ENCODE measurements at regions not wholly inside any gene's neighbourhood (a gene's known extent, or its start where the extent isn't known, plus 50 kb on each side); places are given as distances from the start of the nearest gene placed in this dataset.

GRCh38 chr7:130875265-130875741 lies 141.3 kb upstream of the KLF14 start:
- H3K4me3 ChIP-seq: no peak overlapping the region
- H3K27me3 ChIP-seq: no peaks in the 10 kb centered on the region
- TF ChIP-seq CTCF (IDR thresholded peaks at IDR 0.05): peak; percentile 60 to 78
- H3K4me1 ChIP-seq: peaks cover 0 to 27% (median 12%) of the 10 kb centered on the region in 4 donors
- H3K36me3 ChIP-seq: peaks cover 66 to 76% (median 74%) of the 10 kb centered on the region in 3 donors
- peak overlapping the region; percentile 15 to 41 for H3K27ac ChIP-seq
- no peaks in the 10 kb centered on the region for H3K9me3 ChIP-seq
- no peak for DNase-seq
- intact Hi-C loops (cut with DNase I; ENCODE audit: low total_unique reads): no loop called here

GRCh38 chr7:130875901-130876300 lies 141.9 kb upstream of the KLF14 start:
- Histone ChIP-seq H3K9me3 (no peaks in the 10 kb centered on the region), H3K27ac (peak overlapping the region in 1 of 2 donors; percentile 26), H3K4me1 (peaks cover 0 to 32% (median 13%) of the 10 kb centered on the region in 4 donors), H3K27me3 (no peaks in the 10 kb centered on the region), H3K4me3 (no peak overlapping the region), H3K36me3 (peaks cover 61 to 73% (median 71%) of the 10 kb centered on the region in 3 donors)
- no peak for DNase-seq
- intact Hi-C loops (cut with DNase I; ENCODE audit: low total_unique reads): no loop called here
- TF ChIP-seq CTCF (IDR thresholded peaks at IDR 0.05): no peak

GRCh38 chr7:130877236-130877990 lies 143.4 kb upstream of the KLF14 start:
- DNase-seq: no peak
- Histone ChIP-seq H3K4me1 (peaks cover 0 to 42% (median 17%) of the 10 kb centered on the region in 4 donors), H3K27me3 (no peaks in the 10 kb centered on the region), H3K9me3 (no peaks in the 10 kb centered on the region), H3K27ac (no peak overlapping the region), H3K36me3 (peaks cover 56 to 73% (median 72%) of the 10 kb centered on the region in 3 donors), H3K4me3 (no peak overlapping the region)
- intact Hi-C loops (cut with DNase I; ENCODE audit: low total_unique reads): no loop called here
- TF ChIP-seq CTCF (IDR thresholded peaks at IDR 0.05): no peak

- H3K4me3 ChIP-seq: no peak overlapping the region
- intact Hi-C loops (cut with DNase I; ENCODE audit: low total_unique reads): no loop called here
Measured at GRCh38 chr7:130877991-130878305, 143.9 kb upstream of the KLF14 start.

GRCh38 chr7:130878785-130879184 lies 144.8 kb upstream of the KLF14 start:
- peaks cover 0 to 42% (median 17%) of the 10 kb centered on the region in 4 donors for H3K4me1 ChIP-seq
- intact Hi-C loops (cut with DNase I; ENCODE audit: low total_unique reads): no loop called here
- no peak for TF ChIP-seq CTCF (IDR thresholded peaks at IDR 0.05)
- H3K36me3 ChIP-seq: peaks cover 55 to 73% (median 72%) of the 10 kb centered on the region in 3 donors
- H3K27ac ChIP-seq: no peak overlapping the region
- no peaks in the 10 kb centered on the region for H3K27me3 ChIP-seq
- no peak for DNase-seq
- H3K9me3 ChIP-seq: no peaks in the 10 kb centered on the region
- no peak overlapping the region for H3K4me3 ChIP-seq

More at GRCh38 chr7:130877991-130878305, 143.9 kb upstream of the KLF14 start:
- Histone ChIP-seq H3K36me3 (peaks cover 57 to 73% (median 72%) of the 10 kb centered on the region in 3 donors), H3K9me3 (no peaks in the 10 kb centered on the region), H3K27ac (no peak overlapping the region), H3K27me3 (no peaks in the 10 kb centered on the region), H3K4me1 (peaks cover 0 to 42% (median 17%) of the 10 kb centered on the region in 4 donors)
- TF ChIP-seq CTCF (IDR thresholded peaks at IDR 0.05): no peak
- DNase-seq: no peak
